K562 (cell line): ENCODE measurements at regions not wholly inside any gene's neighbourhood (a gene's known extent, or its start where the extent isn't known, plus 50 kb on each side); places are given as distances from the start of the nearest gene placed in this dataset.
"Not testable (repeated sequence)": the region's sequence is repeated elsewhere in the genome, so short reads cannot be mapped to it uniquely, and the experiment has no call there.

Source experiments
- ATAC-seq: fragments of 200-7000 bp; cut with Tn5 transposase; 3 replicates; pipeline ENCODE4 v1.9.1; 2020; ENCODE audit warnings: moderate library complexity
- BruUV-seq: library from RNA; stranded (reverse); fragments of 400-500 nt; replicated peaks from 2 replicates; lab custom pipeline; 2021; lab: Mats Ljungman, UMichigan
- CTCF ChIA-PET: fragments of 300-600 bp; formaldehyde crosslinking; extraction: SDS; loops from one replicate; lab custom pipeline; 2021; ENCODE audit warnings: low intra/inter-chr PET ratio; lab: Yijun Ruan, JAX
- POLR2A ChIA-PET: fragments of 300-600, 350-650 bp; sonication (Branson Sonifier 250); formaldehyde crosslinking; extraction: SDS; loops from one replicate; lab custom pipeline; 2021; ENCODE audit warnings: antibody characterized with exemption, inconsistent platforms; lab: Yijun Ruan, JAX
- DNase-seq, 4 experiments: peaks; one replicate each; pipeline versions ENCODE4 v3.0.0 to v3.0.0-alpha.2; 2011 to 2018; ENCODE audit warnings: low spot score in 3 of 4, mixed read lengths in 3 of 4; ENCODE audit errors: extremely low read depth in 1 of 4
- FAIRE-seq: peaks from 2 replicates; lab custom pipeline; 2011; peaks lifted over from hg19 to GRCh38; lab: Jason Lieb, UNC
- H2AFZ ChIP-seq: 2 replicates; pipeline ENCODE4 v1.6.0; 2011; ENCODE audit warnings: low read depth, low read length, control low read depth, inconsistent platforms
- H3K27ac ChIP-seq: fragments of 200-600 bp; 3 replicates; pipeline ENCODE4 v1.8.0; 2011; ENCODE audit warnings: low read depth, mild to moderate bottlenecking, control low read depth, inconsistent platforms, low read length, moderate library complexity, mixed read lengths; ENCODE audit errors: extremely low read depth
- H3K27me3 ChIP-seq, 2 experiments: fragments of 300-600 bp in 1 of 2; 2 replicates in 1 of 2; 3 replicates in 1 of 2; pipeline versions ENCODE4 v1.6.0 to v1.8.0; 2011; ENCODE audit warnings: inconsistent platforms in 2 of 2, low read length in 2 of 2, mild to moderate bottlenecking in 1 of 2, mixed read lengths in 1 of 2, moderate library complexity in 1 of 2; ENCODE audit not compliant: control insufficient read depth in 2 of 2, insufficient read depth in 2 of 2
- H3K36me3 ChIP-seq: fragments of 300-600 bp; 3 replicates; pipeline ENCODE4 v1.8.0; 2011; ENCODE audit warnings: mild to moderate bottlenecking, low read length, inconsistent platforms; ENCODE audit not compliant: control insufficient read depth, insufficient read depth
- H3K4me1 ChIP-seq, 2 experiments: fragments of 200-600 bp in 1 of 2; replicated peaks in 1 of 2; 2 replicates in 1 of 2; 3 replicates in 1 of 2; pipeline versions ENCODE4 v1.5.1 to v1.8.0; 2011; ENCODE audit warnings: inconsistent platforms in 2 of 2, low read length in 2 of 2, mild to moderate bottlenecking in 1 of 2, mixed read lengths in 1 of 2, moderate library complexity in 1 of 2; ENCODE audit not compliant: control insufficient read depth in 2 of 2, insufficient read depth in 2 of 2
- H3K4me2 ChIP-seq: 2 replicates; pipeline ENCODE4 v1.6.1; 2011; ENCODE audit warnings: low read length, control low read depth, inconsistent platforms, mixed read lengths; ENCODE audit not compliant: insufficient read depth
- H3K4me3 ChIP-seq: fragments of 200-600 bp; sonication (generic), shearing (Covaris generic); 2 replicates; pipeline ENCODE4 v1.5.1; 2016; ENCODE audit warnings: control low read depth, inconsistent platforms
- H3K79me2 ChIP-seq: fragments of 200-600 bp; 3 replicates; pipeline ENCODE4 v1.8.0; 2011; ENCODE audit warnings: low read length, inconsistent platforms; ENCODE audit not compliant: control insufficient read depth, insufficient read depth
- H3K9ac ChIP-seq, 2 experiments: 2 replicates each; pipeline versions ENCODE4 v1.6.0 to v1.6.1; 2011; ENCODE audit warnings: low read depth in 2 of 2, low read length in 2 of 2, control low read depth in 1 of 2, inconsistent platforms in 1 of 2, mild to moderate bottlenecking in 1 of 2, mixed read lengths in 1 of 2; ENCODE audit not compliant: insufficient read depth in 1 of 2
- H3K9me1 ChIP-seq: one replicate; pipeline ENCODE4 v1.6.0; 2011; ENCODE audit warnings: inconsistent platforms, mild to moderate bottlenecking, low read length, moderate library complexity; ENCODE audit not compliant: control insufficient read depth, insufficient read depth
- H3K9me3 ChIP-seq: replicated peaks from 2 replicates; pipeline ENCODE4 v1.5.1; 2011; ENCODE audit warnings: low read depth, low read length, inconsistent platforms; ENCODE audit not compliant: control insufficient read depth, insufficient read depth
- H4K20me1 ChIP-seq: replicated peaks from 2 replicates; pipeline ENCODE4 v1.6.1; 2011; ENCODE audit warnings: low read length, inconsistent platforms, mixed read lengths; ENCODE audit not compliant: control insufficient read depth, insufficient read depth
- ARID2 ChIP-seq: fragments of 450-650 bp; IDR thresholded peaks from 2 replicates; pipeline ENCODE4 v1.6.1; 2017; ENCODE audit warnings: antibody characterized with exemption, mild to moderate bottlenecking
- KLF10 ChIP-seq: fragments of 250-450 bp; sonication (Bioruptor Pico); IDR thresholded peaks from 2 replicates; pipeline ENCODE4 v1.6.1; 2021; ENCODE audit warnings: matching md5 sums
- ZKSCAN1 ChIP-seq: fragments of 150-350 bp; IDR thresholded peaks from 2 replicates; pipeline ENCODE4 v1.6.1; 2016; ENCODE audit warnings: low read depth, low read length
- WGBS: fragments of 100-300 bp; shearing (Covaris generic); methylation state at CpG from one replicate; pipeline ENCODE4 v1.1.6; 2016; ENCODE audit warnings: low coverage, mixed read lengths; ENCODE audit not compliant: insufficient coverage; ENCODE audit errors: missing lambda C conversion rate; 5-methylcytosine and 5-hydroxymethylcytosine counted together
- in situ Hi-C: fragments of 300-500 bp; cut with MboI; formaldehyde crosslinking; loops from 4 replicates; pipeline ENCODE4 v1.15.0; 2018; ENCODE audit warnings: inconsistent platforms, mixed read lengths
- intact Hi-C: fragments of 100-400 bp; cut with micrococcal nuclease; formaldehyde crosslinking; loops from 2 replicates; pipeline ENCODE4 v1.14.2; 2022

- TF ChIP-seq ZKSCAN1, result no peak
- TF ChIP-seq KLF10 (CRISPR knock-in tag), result no peak
- TF ChIP-seq ARID2, result no peak
Measured at GRCh38 chr11:37442576-37442975, 844.5 kb upstream of the RAG2 start (continued).

DNA sequence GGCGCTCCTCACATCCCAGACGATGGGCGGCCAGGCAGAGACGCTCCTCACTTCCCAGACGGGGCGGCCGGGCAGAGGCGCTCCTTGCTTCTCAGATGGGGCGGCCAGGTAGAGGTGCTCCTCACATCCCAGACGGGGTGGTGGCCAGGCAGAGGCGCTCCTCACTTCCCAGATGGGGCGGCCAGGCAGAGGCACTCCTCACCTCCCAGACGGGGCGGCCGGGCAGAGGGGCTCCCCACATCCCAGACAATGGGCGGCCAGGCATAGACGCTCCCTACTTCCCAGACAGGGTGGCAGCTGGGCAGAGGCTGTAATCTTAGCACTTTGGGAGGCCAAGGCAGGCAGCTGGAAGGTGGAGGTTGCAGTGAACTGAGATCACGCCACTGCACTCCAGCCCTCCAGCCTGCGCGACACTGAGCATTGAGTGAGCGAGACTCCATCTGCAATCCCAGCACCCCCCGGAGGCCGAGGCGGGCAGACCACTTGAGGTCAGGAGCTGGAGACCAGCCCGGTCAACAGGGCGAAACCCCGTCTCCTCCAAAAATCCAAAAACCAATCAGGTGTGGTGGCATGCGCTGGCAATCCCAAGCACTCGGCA is 833.7 kb upstream of the RAG2 start:
- WGBS, result under 1% methylated on average over 22 of the region's 29 CpGs
- H2AFZ ChIP-seq, FAIRE-seq, intact Hi-C loops, H4K20me1 ChIP-seq, in situ Hi-C loops, H3K9me3 ChIP-seq, H3K9me1 ChIP-seq, DNase-seq, POLR2A ChIA-PET, CTCF ChIA-PET, BruUV-seq, H3K4me3 ChIP-seq, H3K27me3 ChIP-seq, H3K79me2 ChIP-seq, ATAC-seq, H3K4me2 ChIP-seq, H3K4me1 ChIP-seq, H3K9ac ChIP-seq, H3K27ac ChIP-seq, H3K36me3 ChIP-seq: not testable (repeated sequence)

GRCh38 chr11:37430966-37431632 is 833.1 kb upstream of the RAG2 start:
- H3K9me1 ChIP-seq, H3K4me2 ChIP-seq, H3K27me3 ChIP-seq, DNase-seq, H3K9me3 ChIP-seq, H4K20me1 ChIP-seq, H3K9ac ChIP-seq, CTCF ChIA-PET, H3K79me2 ChIP-seq, POLR2A ChIA-PET, H3K36me3 ChIP-seq, FAIRE-seq, H3K27ac ChIP-seq, intact Hi-C loops, BruUV-seq, H3K4me3 ChIP-seq, H2AFZ ChIP-seq, H3K4me1 ChIP-seq, ATAC-seq, in situ Hi-C loops: not testable (repeated sequence)
- WGBS, result 3% methylated on average over 23 of the region's 26 CpGs
